GM21737 (cell line): ENCODE measurements at regions not wholly inside any gene's neighbourhood (a gene's known extent, or its start where the extent isn't known, plus 50 kb on each side); places are given as distances from the start of the nearest gene placed in this dataset.

Source experiments
- ATAC-seq: cut with Tn5 transposase; IDR thresholded peaks from one replicate; pipeline ENCODE4 v1.9.1; 2021; ENCODE audit warnings: mild to moderate bottlenecking, moderate library complexity; ENCODE audit not compliant: unreplicated experiment

- ATAC-seq: no peak
Measured at GRCh38 chr6:84422380-84422968, 195.0 kb upstream of the CEP162 start.

DNA sequence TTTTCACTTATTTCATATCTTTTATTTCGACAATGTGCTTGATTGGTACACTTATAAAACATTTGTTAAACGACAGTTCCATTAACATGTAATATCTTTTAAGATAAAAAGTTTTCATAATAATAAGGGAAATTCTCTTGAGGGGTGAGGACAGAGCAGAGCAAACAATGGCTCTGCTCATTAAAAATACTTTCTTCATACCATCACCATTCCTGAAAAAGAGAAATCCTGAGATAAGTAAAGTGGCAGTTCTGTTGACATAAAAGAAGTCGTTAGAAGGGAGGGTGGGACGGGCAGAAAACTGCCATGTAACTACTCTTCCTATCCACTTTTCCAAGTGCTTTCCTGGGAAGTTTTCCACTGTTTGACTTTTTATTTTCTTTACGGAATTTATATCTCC is 193.6 kb upstream of the CEP162 start:
- ATAC-seq: no peak

DNA sequence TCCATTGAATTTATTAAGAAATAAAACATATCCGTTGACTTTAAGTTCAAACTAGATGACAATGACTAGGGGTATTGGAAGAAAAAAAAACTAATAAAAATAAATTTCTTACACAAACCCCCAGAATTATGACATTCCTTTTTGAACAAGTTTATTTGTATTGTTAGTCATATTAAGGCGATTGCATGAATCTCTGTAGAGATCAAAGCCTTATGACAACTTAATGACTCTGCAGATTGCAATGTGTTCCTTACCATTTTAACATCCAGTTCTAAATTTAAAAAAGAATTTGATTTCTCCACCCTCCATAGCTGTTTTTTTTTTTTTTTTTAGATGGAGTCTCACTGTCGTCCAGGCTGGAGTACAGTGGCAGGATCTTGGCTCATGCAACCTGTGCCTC is 189.8 kb upstream of the CEP162 start:
- ATAC-seq: no peak

- no peak for ATAC-seq
Measured at GRCh38 chr6:84416043-84416657, 188.7 kb upstream of the CEP162 start.

DNA sequence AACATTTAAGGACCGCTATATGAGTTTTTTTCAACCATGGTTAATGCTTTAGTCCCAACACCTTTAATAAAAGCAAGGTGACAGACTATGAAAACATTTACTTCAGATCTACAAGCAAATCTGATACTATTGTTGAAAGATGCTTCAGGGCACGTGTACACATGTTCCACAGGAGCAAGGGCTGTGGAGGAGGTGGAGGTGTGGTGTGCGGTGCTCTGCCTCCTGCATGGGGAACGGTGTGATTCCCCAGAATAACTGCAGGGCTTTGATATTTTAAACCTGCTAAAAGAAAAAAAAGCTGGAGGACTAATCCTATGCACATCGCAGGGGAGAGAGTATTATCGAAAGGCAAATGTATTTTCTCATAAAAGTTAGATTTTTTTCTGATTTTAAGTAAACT is 188.1 kb upstream of the CEP162 start:
- no peak for ATAC-seq

GRCh38 chr6:84415068-84415467 is 187.6 kb upstream of the CEP162 start:
- no peak for ATAC-seq

- no peak for ATAC-seq
Measured at GRCh38 chr6:84414531-84414930, 187.1 kb upstream of the CEP162 start.

- ATAC-seq: no peak
Measured at GRCh38 chr6:84411060-84411629, 183.7 kb upstream of the CEP162 start.

- ATAC-seq: no peak
Measured at GRCh38 chr6:84409911-84410310, 182.5 kb upstream of the CEP162 start.

- ATAC-seq: no peak
Measured at GRCh38 chr6:84408028-84408427, 180.6 kb upstream of the CEP162 start.

GRCh38 chr6:84403545-84403944 is 176.1 kb upstream of the CEP162 start:
- ATAC-seq: no peak

DNA sequence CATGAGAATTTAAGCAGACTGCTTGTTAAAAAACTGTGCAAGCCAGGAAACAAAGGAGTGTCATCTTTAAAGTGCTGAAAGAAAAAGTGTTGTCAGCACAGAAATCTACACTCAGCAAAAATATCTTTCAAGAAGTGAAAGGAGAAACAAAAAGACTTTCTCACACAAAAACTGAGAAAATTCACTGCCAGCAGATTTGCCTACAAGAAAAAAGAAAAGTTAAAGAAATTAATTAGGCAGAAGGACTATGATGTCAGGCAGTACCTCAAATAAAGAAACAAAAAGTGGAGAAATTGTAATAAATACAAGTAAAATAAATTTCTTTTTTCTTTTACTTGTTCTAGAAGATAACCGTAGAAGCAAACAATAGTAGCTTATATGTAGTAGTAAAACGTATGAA is 171.6 kb upstream of the CEP162 start:
- no peak for ATAC-seq

DNA sequence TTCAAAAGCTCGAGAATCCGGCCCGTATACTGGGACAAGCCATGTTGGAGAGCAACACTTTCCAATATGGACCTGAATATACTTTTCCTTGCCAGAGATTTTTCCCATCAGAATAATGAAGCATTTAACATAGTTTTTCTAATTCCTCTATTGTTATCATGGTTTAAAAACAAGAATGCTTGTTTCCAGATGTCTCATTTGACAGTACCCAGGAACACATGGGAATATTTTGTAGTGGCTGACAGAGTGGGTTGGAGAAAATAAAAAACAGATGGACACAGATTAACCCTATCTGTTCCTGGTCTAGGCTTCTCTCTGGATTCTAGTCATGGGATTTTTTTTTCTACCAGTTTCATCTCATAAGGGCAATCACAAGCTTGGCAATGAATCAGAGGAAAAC is 164.8 kb upstream of the CEP162 start:
- ATAC-seq: no peak

GRCh38 chr6:84390851-84391250 is 163.4 kb upstream of the CEP162 start:
- no peak for ATAC-seq

GRCh38 chr6:84390334-84390733 is 162.9 kb upstream of the CEP162 start:
- no peak for ATAC-seq

GRCh38 chr6:84379142-84379541 is 151.7 kb upstream of the CEP162 start:
- ATAC-seq: no peak

DNA sequence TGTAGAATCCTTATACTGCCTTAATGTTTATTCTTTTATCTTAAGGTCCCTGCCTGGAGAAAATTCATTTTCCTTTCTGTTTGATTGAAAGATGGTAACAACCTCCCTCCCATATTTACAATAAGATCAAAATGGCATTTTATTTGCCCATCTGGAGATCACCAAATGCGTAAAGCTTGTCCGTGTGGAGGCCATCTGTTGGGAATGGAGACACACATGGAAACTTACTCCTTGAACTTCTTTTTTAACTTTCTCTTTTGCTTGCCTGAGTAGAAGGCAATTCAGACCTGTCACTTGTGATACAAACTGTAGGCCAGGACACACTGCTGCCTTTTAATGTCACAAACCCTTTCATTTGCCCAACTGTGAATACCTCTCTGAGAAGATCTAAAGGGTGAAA is 144.8 kb upstream of the CEP162 start:
- ATAC-seq: no peak

GRCh38 chr6:84371681-84372080 is 144.2 kb upstream of the CEP162 start:
- ATAC-seq: no peak

- ATAC-seq: no peak
Measured at GRCh38 chr6:84362193-84362821, 134.9 kb upstream of the CEP162 start.

- ATAC-seq: no peak
Measured at GRCh38 chr6:84361372-84362192, 134.1 kb upstream of the CEP162 start.

GRCh38 chr6:84360039-84360438 is 132.6 kb upstream of the CEP162 start:
- no peak for ATAC-seq
